NCI-H1436 treated with DMSO at 0.1 percent for 48 hours (cell line): ENCODE measurements at regions not wholly inside any gene's neighbourhood (a gene's known extent, or its start where the extent isn't known, plus 50 kb on each side); places are given as distances from the start of the nearest gene placed in this dataset.

Source experiments
- DNase-seq: peaks from one replicate; lab custom pipeline; 2025; lab: John Stamatoyannopoulos, UW

DNA sequence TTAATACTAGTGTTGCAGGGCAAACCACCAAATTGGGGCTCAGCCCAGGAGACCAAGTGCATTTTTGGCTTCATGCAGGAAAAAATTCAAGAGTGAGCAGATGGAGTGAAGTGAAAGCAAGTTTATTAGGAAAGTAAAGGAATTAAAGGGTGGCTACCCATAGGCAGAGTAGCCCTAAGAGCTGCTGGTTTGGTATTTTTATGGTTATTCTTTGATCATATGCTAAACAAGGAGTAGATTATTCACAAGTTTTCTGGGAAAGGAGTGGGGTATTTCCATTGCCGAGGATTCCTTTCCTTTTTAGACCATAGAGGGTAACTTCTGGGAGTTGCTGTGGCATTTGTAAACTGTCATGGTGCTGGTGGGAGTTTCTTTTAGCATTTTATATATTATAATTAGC, 459.0 kb downstream of the KLF5 start:
- DNase-seq = no peak

DNA sequence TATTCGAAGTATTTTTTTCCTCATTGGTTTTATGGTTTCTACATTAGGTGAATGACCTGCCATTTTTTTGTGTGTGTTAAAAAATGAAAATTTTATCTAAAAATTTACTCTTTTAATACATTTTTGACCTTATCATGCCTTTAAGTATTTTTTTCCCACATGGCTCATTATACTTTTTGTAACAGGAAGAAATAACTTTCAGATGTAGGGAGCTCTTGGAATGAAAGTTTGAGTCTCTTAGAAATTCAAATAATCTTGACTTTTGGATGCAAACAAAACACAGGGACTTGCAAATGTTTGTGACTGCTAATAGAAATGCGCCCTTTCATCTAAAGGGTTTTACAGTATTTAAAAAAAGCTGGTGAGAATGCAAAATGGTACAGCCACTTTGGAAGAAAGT, 457.9 kb downstream of the KLF5 start:
- no peak for DNase-seq

DNA sequence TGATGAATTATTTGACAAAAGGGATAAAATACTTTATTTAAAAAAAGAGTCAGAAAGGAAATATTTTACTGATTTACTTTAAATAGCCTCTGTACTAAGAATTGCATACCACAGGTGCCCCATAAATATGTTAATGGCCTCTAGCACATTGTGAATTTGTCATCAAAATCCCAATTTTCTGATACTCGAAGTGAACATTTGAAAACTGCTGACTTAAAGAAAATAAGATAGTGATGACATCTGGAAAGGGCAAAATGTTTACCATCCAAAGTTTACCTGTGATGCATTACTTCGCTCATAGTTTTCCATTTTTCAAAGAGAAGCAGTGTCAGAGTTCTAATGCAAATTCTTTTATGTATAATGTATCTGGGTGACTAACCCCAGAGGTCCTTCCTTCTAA, 455.4 kb downstream of the KLF5 start:
- DNase-seq = no peak

DNA sequence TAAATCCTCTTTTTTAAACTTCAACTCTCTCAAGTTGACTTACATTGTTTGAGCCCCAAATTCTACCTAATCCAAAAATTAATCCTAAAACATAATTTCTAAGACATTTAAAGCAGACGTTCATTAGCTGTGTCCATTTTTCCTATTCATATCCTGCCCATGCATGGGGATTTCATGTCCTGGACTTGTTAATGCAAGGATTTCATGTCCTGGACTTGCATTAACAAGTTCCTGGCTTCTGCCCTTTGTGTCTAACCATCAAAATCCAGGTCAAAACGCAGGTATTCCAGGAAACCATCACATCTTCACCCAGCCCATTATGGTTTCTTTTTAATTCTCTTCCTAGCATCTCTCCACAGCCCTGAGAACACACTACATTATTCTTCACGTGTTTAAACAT, 454.9 kb downstream of the KLF5 start:
- DNase-seq = no peak

DNA sequence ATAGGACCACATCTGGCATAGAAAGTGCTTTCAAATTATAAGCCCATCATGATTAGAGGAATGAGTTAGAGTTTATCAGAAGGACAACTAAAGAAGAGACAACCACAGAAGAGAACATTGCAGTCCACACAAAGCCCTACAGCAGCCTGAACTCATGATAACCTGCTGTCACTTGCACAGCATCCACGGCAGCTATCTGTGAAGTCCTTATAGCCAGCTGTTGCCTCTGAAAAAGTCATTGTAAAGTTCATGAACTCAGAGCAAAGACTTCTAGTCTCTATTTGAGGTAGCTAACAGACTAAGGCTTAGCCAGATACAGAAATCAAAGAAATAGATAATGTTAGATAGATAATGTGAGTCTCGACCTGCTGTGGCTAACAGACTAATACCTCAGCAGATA, 450.0 kb downstream of the KLF5 start:
- no peak for DNase-seq

GRCh38 chr13:73505376-73505890, 446.6 kb downstream of the KLF5 start:
- no peak for DNase-seq

DNA sequence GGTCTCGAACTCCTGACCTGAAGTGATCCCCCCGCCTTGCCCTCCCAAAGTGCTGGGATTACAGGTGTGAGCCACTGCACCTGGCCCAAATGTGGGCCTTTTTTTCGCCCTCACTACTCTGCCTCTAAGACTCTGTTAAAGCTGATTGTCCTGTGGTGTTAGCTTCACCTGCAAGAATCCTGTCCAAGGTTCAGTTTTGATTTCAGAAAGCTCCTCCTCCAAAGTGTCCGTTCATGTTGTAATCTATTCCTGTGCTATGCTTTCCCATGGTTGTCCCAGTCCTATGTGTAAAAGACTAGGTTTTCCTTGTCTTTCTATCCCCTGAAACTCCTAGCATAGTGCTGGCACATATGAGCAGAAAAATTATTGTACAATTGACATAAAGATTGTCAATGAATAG, 440.9 kb downstream of the KLF5 start:
- no peak for DNase-seq

- DNase-seq = no peak
These were observed 438.6 kb downstream of the KLF5 start for GRCh38 chr13:73497430-73497829.

- no peak for DNase-seq
These were observed 437.9 kb downstream of the KLF5 start for GRCh38 chr13:73496711-73497110.

DNA sequence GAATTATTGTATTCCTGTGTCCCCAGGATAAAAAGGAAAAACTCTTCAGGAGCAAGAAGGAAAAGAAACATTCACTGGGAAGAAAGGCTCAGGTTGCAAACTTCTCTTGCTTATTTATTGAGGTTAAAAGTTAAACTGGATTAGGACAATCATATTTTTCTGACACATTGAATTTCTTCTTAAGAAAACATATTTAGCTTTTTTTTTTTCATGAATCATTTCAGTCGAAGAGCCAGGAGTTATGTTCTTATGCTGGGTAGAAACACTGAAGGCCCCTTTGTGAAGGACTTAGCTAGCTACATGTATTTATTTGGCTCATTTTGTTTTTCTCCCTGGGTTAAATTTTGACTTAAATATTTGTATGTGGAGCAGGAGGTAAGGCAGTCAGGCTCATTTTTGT, 434.0 kb downstream of the KLF5 start:
- no peak for DNase-seq

GRCh38 chr13:73482556-73482955, 423.8 kb downstream of the KLF5 start:
- DNase-seq = no peak

DNA sequence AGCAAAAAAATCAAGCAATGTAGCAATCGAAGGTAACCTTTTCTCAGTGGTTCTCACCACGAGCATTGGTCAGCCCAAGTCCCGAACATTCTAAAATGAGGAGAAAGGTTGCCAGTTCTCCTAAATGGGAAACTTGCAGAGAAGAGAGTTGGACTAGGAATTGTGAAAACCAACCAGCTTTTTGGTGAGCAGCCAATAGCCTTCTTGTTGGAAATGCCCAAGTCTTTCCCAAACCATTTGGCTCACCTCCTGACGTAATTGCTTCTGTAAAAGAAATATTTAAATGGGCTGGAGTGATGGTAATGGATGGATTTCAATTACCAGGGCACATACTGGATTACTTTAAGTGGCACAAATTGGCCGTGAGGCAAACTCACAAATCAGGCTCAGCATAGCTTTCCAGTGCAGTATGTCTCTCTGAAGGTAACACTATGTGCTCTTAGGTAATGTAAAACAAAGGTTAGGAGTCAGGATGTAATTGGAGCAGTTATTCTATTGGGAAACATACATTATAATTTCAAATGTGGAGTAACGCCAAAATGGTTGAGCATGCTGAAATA, 423.2 kb downstream of the KLF5 start:
- DNase-seq = no peak

- DNase-seq = no peak
These were observed 422.2 kb downstream of the KLF5 start for GRCh38 chr13:73480779-73481559.

DNA sequence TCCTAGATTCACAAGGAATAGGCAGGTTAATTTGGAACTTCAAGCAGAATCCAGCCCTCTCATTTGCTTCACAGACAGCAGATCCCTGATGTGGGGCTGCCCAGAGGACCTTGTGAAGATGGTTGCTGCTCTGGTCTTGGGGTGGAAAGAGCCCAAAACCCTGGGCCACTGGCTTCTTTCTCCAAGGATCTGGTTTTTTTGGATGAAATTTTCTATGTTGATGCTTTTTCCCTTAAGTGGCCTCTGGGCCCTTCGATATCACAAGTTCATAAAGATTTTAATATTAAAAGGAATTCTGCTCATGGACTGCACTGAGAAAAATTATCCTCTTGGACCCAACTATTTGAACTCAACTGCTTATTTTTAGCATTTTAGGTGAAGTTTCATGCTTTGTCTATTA, 421.1 kb downstream of the KLF5 start:
- DNase-seq = no peak

DNA sequence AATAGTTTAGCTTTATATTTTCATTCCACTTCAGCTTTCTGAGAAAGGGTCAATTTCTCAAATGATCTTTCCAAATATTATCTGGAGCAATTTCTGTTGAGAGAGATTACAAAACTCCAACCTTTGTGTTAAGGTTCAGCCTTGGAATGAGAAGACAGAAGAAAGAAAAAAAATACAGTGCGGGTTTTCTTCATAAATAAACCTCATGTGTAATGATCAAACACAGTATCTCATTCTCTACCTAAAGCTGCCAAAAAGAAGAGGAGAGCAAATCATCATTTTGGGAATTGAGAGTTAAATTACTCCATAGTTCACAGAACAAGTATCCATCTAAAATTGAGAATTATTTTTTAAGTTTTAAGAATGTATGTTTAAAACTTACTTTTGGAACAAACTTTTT, 420.5 kb downstream of the KLF5 start:
- no peak for DNase-seq

DNA sequence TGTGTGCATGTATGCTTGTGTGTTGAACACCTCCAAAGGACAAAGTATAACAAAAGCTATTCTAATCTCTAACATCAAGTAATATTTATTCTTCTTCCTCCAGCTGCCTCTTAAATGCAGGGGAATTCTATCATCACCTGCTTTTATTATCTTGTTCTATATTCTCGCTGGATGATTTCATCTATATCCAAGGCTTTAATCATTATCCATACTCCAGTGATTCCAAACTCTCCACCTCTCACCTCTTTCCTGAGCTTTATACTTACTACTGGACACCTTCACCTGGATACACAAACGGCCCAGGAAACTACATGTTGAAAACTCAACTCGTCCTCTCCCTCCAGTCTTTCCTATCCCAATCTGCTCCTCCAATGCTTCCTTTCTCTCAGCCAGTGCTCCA, 418.6 kb downstream of the KLF5 start:
- DNase-seq = no peak

GRCh38 chr13:73473016-73473415, 414.2 kb downstream of the KLF5 start:
- DNase-seq = no peak

GRCh38 chr13:73467125-73467524, 408.3 kb downstream of the KLF5 start:
- DNase-seq = no peak

GRCh38 chr13:73466561-73466960, 407.8 kb downstream of the KLF5 start:
- DNase-seq = no peak

DNA sequence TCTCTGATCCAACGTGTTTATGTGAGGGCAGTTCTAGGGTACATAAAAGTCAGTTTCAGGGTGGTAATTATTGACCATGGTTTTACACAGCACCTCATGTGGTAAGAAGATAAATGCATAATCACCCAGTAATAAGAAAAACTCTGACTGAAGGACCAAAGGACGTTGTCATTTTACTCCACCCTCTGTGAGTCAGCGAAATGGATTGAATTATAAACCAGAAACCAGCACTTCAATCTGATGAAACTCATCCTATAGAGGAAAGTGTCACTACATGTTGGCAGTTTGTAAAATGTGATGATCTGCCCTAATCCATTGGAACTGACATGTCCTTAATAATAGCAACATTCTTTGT, 406.8 kb downstream of the KLF5 start:
- DNase-seq = no peak

GRCh38 chr13:73464758-73465616, 406.2 kb downstream of the KLF5 start:
- no peak for DNase-seq

GRCh38 chr13:73462241-73462640, 403.4 kb downstream of the KLF5 start:
- DNase-seq = no peak
